A549 (cell line): ENCODE measurements at regions not wholly inside any gene's neighbourhood (a gene's known extent, or its start where the extent isn't known, plus 50 kb on each side); places are given as distances from the start of the nearest gene placed in this dataset.

ENCODE experiments used
- ATAC-seq, 2 experiments: fragments of 200-7000 bp in 1 of 2; fragments of >200 bp in 1 of 2; cut with Nextera tagmentation in 1 of 2; cut with Tn5 transposase in 1 of 2; 3 replicates each; pipeline versions ENCODE4 v1.8.0 to v1.9.1; 2018 to 2020; ENCODE audit warnings: mild to moderate bottlenecking in 1 of 2, moderate library complexity in 1 of 2
- CTCF ChIA-PET: fragments of 300-600 bp; sonication (Branson Sonifier 250); formaldehyde crosslinking; extraction: SDS; loops from one replicate; lab custom pipeline; 2021; ENCODE audit warnings: antibody characterized with exemption, inconsistent platforms; lab: Yijun Ruan, JAX
- POLR2A ChIA-PET: fragments of 350-600 bp; formaldehyde crosslinking; extraction: SDS; loops from one replicate; lab custom pipeline; 2021; ENCODE audit warnings: antibody characterized with exemption, inconsistent platforms; lab: Yijun Ruan, JAX
- DNase-seq, 2 experiments: peaks; one replicate each; pipeline versions ENCODE4 v3.0.0 to v3.0.0-alpha.2; 2011 to 2016; ENCODE audit warnings: low read depth in 1 of 2, low spot score in 1 of 2
- FAIRE-seq: peaks from 2 replicates; lab custom pipeline; 2011; peaks lifted over from hg19 to GRCh38; lab: Jason Lieb, UNC
- H3K27ac ChIP-seq, 2 experiments: fragments of >200 bp; sonication (Bioruptor Twin); formaldehyde crosslinking; 3 replicates each; pipeline ENCODE4 v1.5.1; 2016 to 2017
- H3K4me1 ChIP-seq: fragments of >200 bp; sonication (Bioruptor Twin); formaldehyde crosslinking; 3 replicates; pipeline ENCODE4 v1.6.1; 2016
- H3K4me2 ChIP-seq: fragments of >200 bp; sonication (Bioruptor Twin); formaldehyde crosslinking; 3 replicates; pipeline ENCODE4 v1.6.1; 2016
- H3K4me3 ChIP-seq: fragments of >200 bp; sonication (Bioruptor Twin); formaldehyde crosslinking; 3 replicates; pipeline ENCODE4 v1.5.1; 2016
- H3K9me3 ChIP-seq: fragments of >200 bp; sonication (Bioruptor Twin); formaldehyde crosslinking; 3 replicates; pipeline ENCODE4 v1.6.1; 2016
- CBX2 ChIP-seq: fragments of 200-600 bp; sonication (generic); IDR thresholded peaks from 2 replicates; pipeline ENCODE4 v1.6.1; 2016; ENCODE audit warnings: low read depth, mild to moderate bottlenecking, borderline replicate concordance
- CTCF ChIP-seq: fragments of >200 bp; sonication (Bioruptor Twin); formaldehyde crosslinking; IDR thresholded peaks from 3 replicates; pipeline ENCODE4 v1.5.1; 2016
- E2F6 ChIP-seq: IDR thresholded peaks from 2 replicates; pipeline ENCODE4 v1.6.1; 2012; ENCODE audit warnings: low read depth, borderline replicate concordance
- HES2 ChIP-seq: fragments of >200 bp; sonication (Bioruptor Twin); formaldehyde crosslinking; IDR thresholded peaks from 2 replicates; pipeline ENCODE4 v1.6.1; 2016
- HMGXB4 ChIP-seq: fragments of 250-450 bp; sonication (Bioruptor Pico); IDR thresholded peaks from 2 replicates; pipeline ENCODE4 v1.5.0; 2021; ENCODE audit warnings: mild to moderate bottlenecking, moderate library complexity, borderline replicate concordance
- HOXA7 ChIP-seq: fragments of 250-450 bp; sonication (Bioruptor Pico); IDR thresholded peaks from 2 replicates; pipeline ENCODE4 v1.5.0; 2020; ENCODE audit warnings: mild to moderate bottlenecking, moderate library complexity
- KDM5A ChIP-seq: fragments of 200-600 bp; sonication (generic); IDR thresholded peaks from 2 replicates; pipeline ENCODE4 v1.6.1; 2016; ENCODE audit warnings: antibody characterized with exemption, mild to moderate bottlenecking
- MAFK ChIP-seq: fragments of 450-650 bp; IDR thresholded peaks from 2 replicates; pipeline ENCODE4 v1.6.1; 2014; ENCODE audit not compliant: partially characterized antibody
- MAZ ChIP-seq: fragments of 150-350 bp; IDR thresholded peaks from 2 replicates; pipeline ENCODE4 v1.6.1; 2014; ENCODE audit warnings: antibody characterized with exemption, low read depth, low read length, borderline replicate concordance
- RAD21 ChIP-seq, 2 experiments: fragments of >200 bp in 1 of 2; sonication (Bioruptor Twin) in 1 of 2; formaldehyde crosslinking in 1 of 2; IDR thresholded peaks in 1 of 2; conservative IDR thresholded peaks in 1 of 2; 2 replicates in 1 of 2; 3 replicates in 1 of 2; pipeline ENCODE4 v1.6.1; 2012 to 2018; ENCODE audit warnings: inconsistent platforms in 1 of 2
- REST ChIP-seq: fragments of 200-600 bp; sonication (generic); IDR thresholded peaks from 2 replicates; pipeline ENCODE4 v1.6.1; 2016; ENCODE audit warnings: antibody characterized with exemption, mild to moderate bottlenecking, moderate library complexity
- SMC3 ChIP-seq: fragments of >200 bp; sonication (Bioruptor Twin); formaldehyde crosslinking; IDR thresholded peaks from 3 replicates; pipeline ENCODE4 v1.6.1; 2018; ENCODE audit warnings: inconsistent platforms
- TP53 ChIP-seq: fragments of 250-450 bp; sonication (Bioruptor Pico); IDR thresholded peaks from 2 replicates; pipeline ENCODE4 v1.5.0; 2021; ENCODE audit warnings: mild to moderate bottlenecking, moderate library complexity
- WGBS: methylation state at CpG from one replicate; pipeline ENCODE4 v1.1.6; 2017; ENCODE audit errors: missing lambda C conversion rate; 5-methylcytosine and 5-hydroxymethylcytosine counted together

GRCh38 chr1:164228928-164229327 is 330.1 kb upstream of the PBX1 start (continued):
- TF ChIP-seq MAZ, result no peak

- 14% methylated on average over 3 of the region's 3 CpGs for WGBS
- TF ChIP-seq HMGXB4 (CRISPR knock-in tag) (no peak), HES2 (no peak), REST (no peak), MAFK (no peak), KDM5A (no peak), HOXA7 (no peak), CBX2 (no peak), E2F6 (no peak), TP53 (CRISPR knock-in tag) (no peak), RAD21 (conservative IDR thresholded peaks at IDR 0.05 in 1 of 2, IDR thresholded peaks at IDR 0.05 in 1 of 2) (no peak)
- DNase-seq, result no peak
- ChIA-PET CTCF (no interaction called here), POLR2A (no interaction called here)
- H3K4me2 ChIP-seq, result no peak overlapping the region
- no peaks in the 10 kb centered on the region for H3K4me1 ChIP-seq
- no peak for ATAC-seq
- 0 out of 3 replicates have a peak, but pooled peaks cover 4% of the 10 kb centered on the region for H3K9me3 ChIP-seq
- no peak for FAIRE-seq
- no peak overlapping the region for H3K27ac ChIP-seq
- H3K4me3 ChIP-seq, result no peak overlapping the region
Measured at GRCh38 chr1:164233149-164233548, 325.8 kb upstream of the PBX1 start.

GRCh38 chr1:164240081-164240480 is 318.9 kb upstream of the PBX1 start:
- 0 out of 6 replicates have a peak, but pooled peaks of 1 of the 2 experiments have one; percentile 42 for ATAC-seq
- POLR2A ChIA-PET, result no interaction called here
- CTCF ChIA-PET, result interaction anchor here (1.0 kb wide), 1 partner anchor 270 kb away, joined by 3 read pairs; no protein-coding TSS in a partner anchor
- no peaks in the 10 kb centered on the region for H3K4me1 ChIP-seq
- no peak overlapping the region for H3K27ac ChIP-seq
- 22% methylated on average over 4 of the region's 4 CpGs for WGBS
- no peak overlapping the region for H3K4me3 ChIP-seq
- no peak for TF ChIP-seq SMC3
- TF ChIP-seq RAD21 (conservative IDR thresholded peaks at IDR 0.05 in 1 of 2, IDR thresholded peaks at IDR 0.05 in 1 of 2), result peak; percentile 36 to 53; a peak in 2 of 5 replicates
- TF ChIP-seq CTCF, result peak; percentile 17; the same call in 1 of the 3 replicates
- TF ChIP-seq, all 56 proteins: peak for 2
- no peaks in the 10 kb centered on the region for H3K9me3 ChIP-seq
- FAIRE-seq, result no peak
- H3K4me2 ChIP-seq, result no peak overlapping the region
- peak in 1 of 2 experiments; percentile 21 for DNase-seq
